AG04450 (cell line): ENCODE measurements at regions not wholly inside any gene's neighbourhood (a gene's known extent, or its start where the extent isn't known, plus 50 kb on each side); places are given as distances from the start of the nearest gene placed in this dataset.
"Not testable (repeated sequence)": the region's sequence is repeated elsewhere in the genome, so short reads cannot be mapped to it uniquely, and the experiment has no call there.

Source experiments
- CTCF ChIA-PET: fragments of 300-600, 350-600 bp; formaldehyde crosslinking; extraction: SDS; loops from one replicate; lab custom pipeline; 2022; ENCODE audit warnings: antibody characterized with exemption, inconsistent platforms; lab: Charles Lee
- POLR2A ChIA-PET: fragments of 350-600 bp; formaldehyde crosslinking; extraction: SDS; loops from one replicate; lab custom pipeline; 2021; ENCODE audit warnings: antibody characterized with exemption, inconsistent platforms; lab: Yijun Ruan, JAX
- DNase-seq: peaks from one replicate; pipeline ENCODE4 v3.0.0-alpha.2; 2011; ENCODE audit warnings: low read depth, low spot score
- H3K27ac ChIP-seq: one replicate; pipeline ENCODE4 v1.5.1; 2012; ENCODE audit warnings: low read depth, low read length, control low read depth
- H3K27me3 ChIP-seq: one replicate; pipeline ENCODE4 v1.6.0; 2012; ENCODE audit warnings: low read length; ENCODE audit not compliant: control insufficient read depth, insufficient read depth
- H3K4me3 ChIP-seq: 2 replicates; pipeline ENCODE4 v1.5.1; 2011; ENCODE audit warnings: mild to moderate bottlenecking, low read depth, low read length, control low read depth
- H3K9me3 ChIP-seq: 2 replicates; pipeline ENCODE4 v1.5.1; 2012; ENCODE audit warnings: low read length; ENCODE audit not compliant: control insufficient read depth, insufficient read depth
- TF ChIP-seq, protein P1 (sequence below): IDR thresholded peaks from 2 replicates; pipeline ENCODE4 v1.5.1; 2011; ENCODE audit warnings: low read depth, low read length, control low read depth, inconsistent platforms

- peaks cover 6% of the 10 kb centered on the region for H3K27me3 ChIP-seq
- H3K4me3 ChIP-seq, result no peak overlapping the region
- H3K27ac ChIP-seq, result no peak overlapping the region
- ChIA-PET CTCF (no interaction called here), POLR2A (no interaction called here)
- H3K9me3 ChIP-seq, result no peaks in the 10 kb centered on the region
- no peak for DNase-seq
- TF ChIP-seq, protein P1, sequence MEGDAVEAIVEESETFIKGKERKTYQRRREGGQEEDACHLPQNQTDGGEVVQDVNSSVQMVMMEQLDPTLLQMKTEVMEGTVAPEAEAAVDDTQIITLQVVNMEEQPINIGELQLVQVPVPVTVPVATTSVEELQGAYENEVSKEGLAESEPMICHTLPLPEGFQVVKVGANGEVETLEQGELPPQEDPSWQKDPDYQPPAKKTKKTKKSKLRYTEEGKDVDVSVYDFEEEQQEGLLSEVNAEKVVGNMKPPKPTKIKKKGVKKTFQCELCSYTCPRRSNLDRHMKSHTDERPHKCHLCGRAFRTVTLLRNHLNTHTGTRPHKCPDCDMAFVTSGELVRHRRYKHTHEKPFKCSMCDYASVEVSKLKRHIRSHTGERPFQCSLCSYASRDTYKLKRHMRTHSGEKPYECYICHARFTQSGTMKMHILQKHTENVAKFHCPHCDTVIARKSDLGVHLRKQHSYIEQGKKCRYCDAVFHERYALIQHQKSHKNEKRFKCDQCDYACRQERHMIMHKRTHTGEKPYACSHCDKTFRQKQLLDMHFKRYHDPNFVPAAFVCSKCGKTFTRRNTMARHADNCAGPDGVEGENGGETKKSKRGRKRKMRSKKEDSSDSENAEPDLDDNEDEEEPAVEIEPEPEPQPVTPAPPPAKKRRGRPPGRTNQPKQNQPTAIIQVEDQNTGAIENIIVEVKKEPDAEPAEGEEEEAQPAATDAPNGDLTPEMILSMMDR, result no peak
Measured at GRCh38 chr6:14294270-14294951, 176.8 kb downstream of the CD83 start.

- H3K9me3 ChIP-seq, DNase-seq, H3K27me3 ChIP-seq, H3K4me3 ChIP-seq, CTCF ChIA-PET, H3K27ac ChIP-seq: not testable (repeated sequence)
- POLR2A ChIA-PET, result interaction anchor here (0.6 kb wide), 1 partner anchor 793 kb away, joined by 3 read pairs; no protein-coding TSS in a partner anchor
Measured at GRCh38 chr6:14296698-14297097, 179.1 kb downstream of the CD83 start.

- POLR2A ChIA-PET, H3K27me3 ChIP-seq, H3K9me3 ChIP-seq, DNase-seq, H3K4me3 ChIP-seq, H3K27ac ChIP-seq, CTCF ChIA-PET: not testable (repeated sequence)
Measured at GRCh38 chr6:14297118-14297517, 179.5 kb downstream of the CD83 start.

- POLR2A ChIA-PET, H3K9me3 ChIP-seq, DNase-seq, H3K27me3 ChIP-seq, H3K4me3 ChIP-seq, CTCF ChIA-PET, H3K27ac ChIP-seq: not testable (repeated sequence)
Measured at GRCh38 chr6:14300189-14300588, 182.6 kb downstream of the CD83 start.

DNA sequence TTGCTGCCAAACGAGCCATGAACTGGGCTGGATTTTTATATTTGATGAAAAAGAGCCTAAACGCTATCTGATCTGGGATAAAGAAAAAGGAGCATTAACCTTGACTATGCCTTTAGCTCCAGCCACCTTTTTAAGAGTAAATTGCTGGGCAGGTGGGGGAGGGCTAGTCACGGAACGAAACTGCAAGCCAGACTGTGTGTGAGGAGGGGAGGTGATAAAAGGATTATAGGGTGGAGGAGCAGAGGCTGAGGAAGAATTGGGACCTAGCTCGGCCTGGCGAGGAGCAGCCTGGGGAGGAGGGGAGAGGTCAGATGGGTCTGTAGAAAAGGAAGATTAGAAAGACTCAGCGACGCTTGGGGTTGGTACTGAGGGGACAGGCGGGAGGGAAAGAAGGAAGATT is 183.1 kb downstream of the CD83 start:
- H3K4me3 ChIP-seq, H3K27ac ChIP-seq, CTCF ChIA-PET, H3K9me3 ChIP-seq, POLR2A ChIA-PET, DNase-seq, H3K27me3 ChIP-seq: not testable (repeated sequence)

GRCh38 chr6:14301477-14301876 is 183.9 kb downstream of the CD83 start:
- DNase-seq, H3K9me3 ChIP-seq, POLR2A ChIA-PET, H3K27ac ChIP-seq, H3K4me3 ChIP-seq, CTCF ChIA-PET: not testable (repeated sequence)
- peaks cover 11% of the 10 kb centered on the region for H3K27me3 ChIP-seq

- no peaks in the 10 kb centered on the region for H3K9me3 ChIP-seq
- no peak for DNase-seq
- TF ChIP-seq, protein P1, result no peak
- ChIA-PET CTCF (interaction anchor here (0.6 kb wide), 1 partner anchor 395 kb away, joined by 3 read pairs; no protein-coding TSS in a partner anchor), POLR2A (no interaction called here)
- peaks cover 13% of the 10 kb centered on the region for H3K27me3 ChIP-seq
- no peak overlapping the region for H3K4me3 ChIP-seq
- no peak overlapping the region for H3K27ac ChIP-seq
Measured at GRCh38 chr6:14305131-14305530, 187.6 kb downstream of the CD83 start.
